ENCODE measurements at regions not wholly inside any gene's neighbourhood (a gene's known extent, or its start where the extent isn't known, plus 50 kb on each side); places are given as distances from the start of the nearest gene placed in this dataset.

DNA sequence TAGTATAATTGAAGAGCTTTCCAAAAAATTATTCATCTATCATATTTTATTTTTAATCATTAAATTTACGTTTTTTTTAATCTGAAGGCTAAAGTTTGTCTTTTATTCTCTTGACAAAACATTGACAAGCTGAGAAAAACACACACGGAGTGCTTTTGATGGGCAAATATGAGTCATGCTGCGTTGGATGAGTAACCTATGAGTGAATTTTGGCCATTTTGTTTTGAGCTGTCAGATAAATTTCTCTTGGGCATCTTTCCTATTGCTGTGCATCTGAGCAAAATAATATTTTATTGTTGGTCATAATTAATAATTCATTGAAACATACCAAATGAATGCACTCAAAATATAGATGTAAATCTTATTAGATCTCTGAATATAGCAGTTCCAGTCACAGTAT is 1144.1 kb upstream of the ADGRL2 start:
- H3K4me3 ChIP-seq (ENCODE audit: extremely low read depth, insufficient read depth, low read length, poor library complexity, severe bottlenecking) = no peak overlapping the region
- H3K27ac ChIP-seq (ENCODE audit: low read depth, low read length, severe bottlenecking) = no peak overlapping the region
- WGBS, 2 experiments (ENCODE audit: insufficient coverage in 2 of 2) = no CpG with 5 or more reads among the region's 3 CpGs
- no peaks in the 10 kb centered on the region for H3K9me3 ChIP-seq (ENCODE audit: control insufficient read depth, low read length)
- no peaks in the 10 kb centered on the region for H3K4me1 ChIP-seq (ENCODE audit: control insufficient read depth, insufficient read depth, low read length, poor library complexity, severe bottlenecking)
- H3K36me3 ChIP-seq (ENCODE audit: control insufficient read depth, insufficient read depth, low read length) = no peaks in the 10 kb centered on the region

DNA sequence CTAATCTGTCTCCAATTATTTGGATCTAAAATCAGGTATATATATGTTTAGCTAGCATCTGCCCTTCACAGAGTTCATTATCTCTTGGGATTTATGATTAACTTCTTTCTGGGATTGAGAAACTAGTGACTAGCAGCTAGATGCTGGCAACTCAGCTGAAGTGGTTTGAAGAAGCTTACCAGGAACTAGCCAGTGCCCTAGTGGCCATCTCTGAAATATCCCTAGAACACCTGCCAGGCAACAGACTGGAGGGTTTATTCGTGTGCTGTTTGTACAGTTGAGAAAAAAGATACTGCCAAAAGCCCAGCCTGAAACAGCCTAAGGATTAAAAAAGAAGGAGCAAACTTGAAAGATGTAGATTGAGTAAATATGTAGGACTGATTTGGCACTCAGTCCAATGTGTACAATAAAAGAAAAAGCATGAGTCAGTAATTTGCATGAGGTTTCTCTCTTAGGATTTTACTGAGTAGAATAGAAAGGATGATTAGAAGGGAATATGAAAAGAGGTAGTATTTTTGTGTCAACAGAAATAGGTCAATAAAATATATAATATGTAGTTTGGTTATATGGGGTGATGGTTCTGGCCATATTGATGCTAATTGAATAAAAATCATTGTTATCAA is 1144.6 kb upstream of the ADGRL2 start:
- Histone ChIP-seq H3K4me1 (ENCODE audit: control insufficient read depth, insufficient read depth, low read length, poor library complexity, severe bottlenecking) (no peaks in the 10 kb centered on the region), H3K4me3 (ENCODE audit: extremely low read depth, insufficient read depth, low read length, poor library complexity, severe bottlenecking) (no peak overlapping the region), H3K27ac (ENCODE audit: low read depth, low read length, severe bottlenecking) (no peak overlapping the region), H3K9me3 (ENCODE audit: control insufficient read depth, low read length) (no peaks in the 10 kb centered on the region), H3K36me3 (ENCODE audit: control insufficient read depth, insufficient read depth, low read length) (no peaks in the 10 kb centered on the region)
- WGBS, 2 experiments (ENCODE audit: insufficient coverage in 2 of 2) = 36 to 56% methylated on average over 1 of the region's 1 CpG

DNA sequence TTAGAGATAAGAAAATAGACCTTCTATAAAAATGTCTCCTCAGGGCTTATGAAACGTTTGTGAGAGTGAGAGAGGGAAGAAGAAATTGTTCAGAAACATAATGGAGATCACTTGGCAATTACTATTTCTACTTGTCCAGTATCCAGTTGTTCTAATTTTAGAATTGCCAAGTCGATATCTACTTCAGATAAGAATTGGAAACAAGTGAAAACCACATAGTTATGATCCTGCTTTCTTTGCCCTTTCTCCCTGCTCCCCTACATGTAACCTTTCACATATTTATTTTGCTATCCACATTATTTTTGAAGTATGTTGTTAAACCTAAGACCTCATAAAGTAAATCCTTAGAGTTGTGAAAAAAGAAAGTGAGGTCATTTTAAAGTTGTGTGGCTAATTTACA is 1154.7 kb upstream of the ADGRL2 start:
- H3K36me3 ChIP-seq (ENCODE audit: control insufficient read depth, insufficient read depth, low read length) = no peaks in the 10 kb centered on the region
- 88 to 100% methylated on average over 1 of the region's 2 CpGs for WGBS, 2 experiments (ENCODE audit: insufficient coverage in 2 of 2)
- H3K4me3 ChIP-seq (ENCODE audit: extremely low read depth, insufficient read depth, low read length, poor library complexity, severe bottlenecking) = no peak overlapping the region
- H3K9me3 ChIP-seq (ENCODE audit: control insufficient read depth, low read length) = no peaks in the 10 kb centered on the region
- H3K27ac ChIP-seq (ENCODE audit: low read depth, low read length, severe bottlenecking) = no peak overlapping the region
- no peaks in the 10 kb centered on the region for H3K4me1 ChIP-seq (ENCODE audit: control insufficient read depth, insufficient read depth, low read length, poor library complexity, severe bottlenecking)

DNA sequence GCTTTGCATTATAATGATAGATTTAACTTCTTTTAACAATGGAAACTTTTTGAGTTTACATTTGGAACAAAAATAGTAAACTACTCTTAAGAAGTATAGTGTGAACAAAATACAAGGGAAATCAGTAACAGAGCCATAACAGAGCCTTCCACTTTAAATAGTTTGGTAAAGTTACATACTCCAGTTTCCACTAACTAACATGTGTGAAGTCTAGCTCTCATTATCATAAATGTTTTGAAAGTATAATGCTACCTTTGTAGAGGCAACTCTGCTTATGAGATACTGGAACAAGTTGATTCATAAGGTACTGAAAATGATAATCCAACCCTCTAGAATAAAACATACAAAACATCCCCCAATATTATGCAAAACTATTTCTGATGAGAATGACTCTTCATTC is 1155.1 kb upstream of the ADGRL2 start:
- Histone ChIP-seq H3K4me1 (ENCODE audit: control insufficient read depth, insufficient read depth, low read length, poor library complexity, severe bottlenecking) (no peaks in the 10 kb centered on the region), H3K4me3 (ENCODE audit: extremely low read depth, insufficient read depth, low read length, poor library complexity, severe bottlenecking) (no peak overlapping the region), H3K27ac (ENCODE audit: low read depth, low read length, severe bottlenecking) (no peak overlapping the region), H3K36me3 (ENCODE audit: control insufficient read depth, insufficient read depth, low read length) (no peaks in the 10 kb centered on the region), H3K9me3 (ENCODE audit: control insufficient read depth, low read length) (no peaks in the 10 kb centered on the region)

DNA sequence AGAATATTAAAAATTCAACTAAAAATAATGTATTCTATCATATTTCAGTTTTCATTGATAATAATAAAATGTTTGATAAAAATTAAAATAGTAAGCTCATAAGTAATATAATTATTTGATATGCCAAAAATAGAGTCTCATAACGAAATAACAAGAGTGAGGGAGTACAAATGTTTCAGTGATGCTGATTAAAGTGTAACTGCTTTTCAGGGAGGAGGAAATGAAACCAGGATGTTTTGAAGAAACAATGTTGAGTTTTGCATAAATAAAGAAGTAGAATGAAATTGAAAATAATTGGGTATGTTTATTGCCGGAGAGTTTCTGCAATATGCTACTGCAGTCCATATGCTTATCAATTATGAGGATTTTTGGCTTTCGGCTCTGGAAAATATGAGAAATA is 1159.8 kb upstream of the ADGRL2 start:
- Histone ChIP-seq H3K36me3 (ENCODE audit: control insufficient read depth, insufficient read depth, low read length) (no peaks in the 10 kb centered on the region), H3K4me1 (ENCODE audit: control insufficient read depth, insufficient read depth, low read length, poor library complexity, severe bottlenecking) (no peaks in the 10 kb centered on the region), H3K4me3 (ENCODE audit: extremely low read depth, insufficient read depth, low read length, poor library complexity, severe bottlenecking) (no peak overlapping the region), H3K9me3 (ENCODE audit: control insufficient read depth, low read length) (no peaks in the 10 kb centered on the region), H3K27ac (ENCODE audit: low read depth, low read length, severe bottlenecking) (no peak overlapping the region)
- 57% methylated on average over 1 of the region's 3 CpGs; no CpG with 5 or more reads in 1 of the 2 experiments for WGBS, 2 experiments (ENCODE audit: insufficient coverage in 2 of 2)

DNA sequence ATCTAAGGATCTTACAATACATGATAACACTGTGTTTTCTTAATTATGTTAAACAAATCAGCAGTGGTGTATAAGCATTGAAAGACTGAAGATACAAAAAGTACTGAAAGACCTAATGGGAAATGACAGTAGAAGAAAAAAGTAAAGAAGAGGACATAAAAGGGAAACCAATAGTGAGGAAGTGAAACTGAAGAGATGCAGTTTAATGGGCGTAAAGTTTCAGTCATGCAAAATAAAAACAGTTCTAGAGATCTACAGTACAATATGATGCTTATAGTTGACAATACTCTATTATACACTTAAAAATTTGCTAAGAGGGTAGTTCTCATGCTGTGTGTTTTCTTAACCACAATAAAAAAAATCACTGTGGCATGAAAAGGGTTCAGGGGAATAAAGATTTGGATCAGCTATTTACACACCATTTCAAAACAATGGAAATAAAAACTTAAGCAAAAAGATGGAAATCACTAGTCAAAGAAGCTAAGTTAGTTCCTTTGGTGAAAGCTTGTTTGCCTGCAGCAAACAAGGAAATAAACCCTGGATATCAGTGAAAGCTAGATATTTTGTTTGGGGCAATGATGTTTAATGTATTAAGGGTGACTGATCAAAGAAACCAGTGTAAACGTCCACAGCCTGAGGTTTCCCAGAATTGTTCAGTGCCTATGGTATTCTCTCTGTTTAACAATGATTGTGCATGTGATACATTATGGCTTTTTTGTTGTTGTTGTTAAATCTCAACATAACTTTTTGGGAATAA is 1160.8 kb upstream of the ADGRL2 start:
- no peaks in the 10 kb centered on the region for H3K9me3 ChIP-seq (ENCODE audit: control insufficient read depth, low read length)

DNA sequence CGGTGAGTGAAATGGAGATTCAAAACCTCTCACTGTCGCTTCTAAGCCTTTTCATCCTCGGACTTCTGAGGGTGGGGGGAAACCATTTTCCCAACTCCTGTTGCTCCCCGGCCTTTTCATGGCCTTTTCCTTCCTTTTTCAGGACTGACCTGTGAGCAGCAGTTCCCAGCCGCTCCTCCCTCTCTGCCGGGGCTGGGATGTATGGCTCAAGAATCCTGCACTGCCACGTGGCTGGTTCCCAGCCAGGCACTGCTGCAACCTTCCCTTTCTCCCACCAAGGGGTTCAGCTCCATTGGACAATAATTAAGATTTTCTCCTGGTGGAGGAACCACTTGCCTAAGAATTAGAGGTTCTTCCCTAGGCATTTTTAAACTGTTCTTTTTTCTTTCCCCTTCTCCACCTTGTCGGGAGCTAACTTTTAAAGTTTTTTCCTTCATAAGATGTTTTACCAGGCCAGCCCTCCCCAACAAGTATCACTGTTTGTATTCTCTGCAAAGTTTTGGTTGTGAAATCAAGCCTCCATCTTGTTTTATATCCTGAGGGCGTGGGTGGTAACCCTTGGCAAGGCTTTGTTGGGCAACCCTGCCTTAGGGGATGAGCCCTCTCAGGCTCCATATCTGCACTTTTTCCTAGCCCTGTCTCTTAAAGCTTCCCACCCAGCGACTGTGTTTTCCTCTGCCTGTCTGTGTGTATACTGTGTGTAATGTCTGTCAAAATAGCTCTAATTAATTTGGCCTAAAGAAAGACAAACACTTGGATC is 1166.6 kb upstream of the ADGRL2 start:
- Histone ChIP-seq H3K4me1 (ENCODE audit: control insufficient read depth, insufficient read depth, low read length, poor library complexity, severe bottlenecking) (no peaks in the 10 kb centered on the region), H3K36me3 (ENCODE audit: control insufficient read depth, insufficient read depth, low read length) (no peaks in the 10 kb centered on the region), H3K9me3 (ENCODE audit: control insufficient read depth, low read length) (no peaks in the 10 kb centered on the region), H3K4me3 (ENCODE audit: extremely low read depth, insufficient read depth, low read length, poor library complexity, severe bottlenecking) (no peak overlapping the region), H3K27ac (ENCODE audit: low read depth, low read length, severe bottlenecking) (no peak overlapping the region)
- 75 to 88% methylated on average over 5 to 6 of the region's 10 CpGs for WGBS, 2 experiments (ENCODE audit: insufficient coverage in 2 of 2)

More for the DNA sequence above, 1160.8 kb upstream of the ADGRL2 start:
- Histone ChIP-seq H3K4me3 (ENCODE audit: extremely low read depth, insufficient read depth, low read length, poor library complexity, severe bottlenecking) (no peak overlapping the region), H3K36me3 (ENCODE audit: control insufficient read depth, insufficient read depth, low read length) (no peaks in the 10 kb centered on the region), H3K4me1 (ENCODE audit: control insufficient read depth, insufficient read depth, low read length, poor library complexity, severe bottlenecking) (no peaks in the 10 kb centered on the region), H3K27ac (ENCODE audit: low read depth, low read length, severe bottlenecking) (no peak overlapping the region)
- 50% methylated on average over 1 of the region's 2 CpGs; no CpG with 5 or more reads in 1 of the 2 experiments for WGBS, 2 experiments (ENCODE audit: insufficient coverage in 2 of 2)

DNA sequence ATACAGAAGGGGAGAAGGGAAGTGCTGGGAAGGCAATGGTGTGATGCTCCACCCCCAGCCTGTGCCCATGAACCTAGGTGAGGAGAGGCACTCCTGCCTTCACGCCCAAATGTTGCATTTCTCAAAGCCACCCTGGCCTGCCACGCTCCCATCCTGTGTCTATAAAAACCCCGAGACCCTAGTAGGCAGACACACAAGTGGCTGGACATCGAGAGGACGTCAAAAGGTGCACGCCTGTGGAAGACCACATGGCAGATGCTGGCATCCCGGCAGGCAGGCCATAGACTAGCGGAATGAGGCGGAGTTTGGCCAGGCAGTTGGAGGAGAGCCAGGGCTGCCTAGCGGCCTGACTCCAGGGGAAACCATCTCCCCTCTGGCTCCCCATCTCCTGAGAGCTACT is 1168.5 kb upstream of the ADGRL2 start:
- H3K4me1 ChIP-seq (ENCODE audit: control insufficient read depth, insufficient read depth, low read length, poor library complexity, severe bottlenecking) = no peaks in the 10 kb centered on the region
- 75 to 87% methylated on average over 8 to 10 of the region's 10 CpGs for WGBS, 2 experiments (ENCODE audit: insufficient coverage in 2 of 2)
- no peak overlapping the region for H3K27ac ChIP-seq (ENCODE audit: low read depth, low read length, severe bottlenecking)
- H3K4me3 ChIP-seq (ENCODE audit: extremely low read depth, insufficient read depth, low read length, poor library complexity, severe bottlenecking) = no peak overlapping the region
- no peaks in the 10 kb centered on the region for H3K9me3 ChIP-seq (ENCODE audit: control insufficient read depth, low read length)
- no peaks in the 10 kb centered on the region for H3K36me3 ChIP-seq (ENCODE audit: control insufficient read depth, insufficient read depth, low read length)

DNA sequence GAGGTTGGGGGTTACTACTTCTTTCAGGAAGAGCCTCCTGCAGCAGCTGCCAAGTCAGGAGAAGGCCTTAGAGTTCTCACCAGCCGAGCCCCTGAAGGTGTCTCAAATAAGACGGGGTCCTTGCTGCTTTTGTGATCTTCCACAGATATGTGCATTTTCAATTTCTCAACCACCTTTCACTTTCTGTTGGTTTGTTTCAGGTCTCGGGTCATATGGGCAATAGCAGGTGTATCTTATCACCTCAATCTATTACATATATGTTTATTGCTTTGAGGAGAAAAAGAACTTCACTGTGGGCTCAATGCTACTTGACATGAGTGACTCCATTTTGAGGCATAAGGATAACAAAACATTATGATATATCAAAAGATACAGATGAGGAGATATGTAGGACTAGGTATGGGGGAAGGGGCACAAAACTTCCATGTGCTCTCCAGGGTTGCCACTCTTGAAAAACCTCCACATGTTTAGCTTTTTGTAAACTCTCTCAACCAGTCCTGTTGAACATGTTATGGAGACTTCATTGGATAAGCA is 1171.4 kb upstream of the ADGRL2 start:
- Histone ChIP-seq H3K27ac (ENCODE audit: low read depth, low read length, severe bottlenecking) (no peak overlapping the region), H3K36me3 (ENCODE audit: control insufficient read depth, insufficient read depth, low read length) (no peaks in the 10 kb centered on the region), H3K9me3 (ENCODE audit: control insufficient read depth, low read length) (no peaks in the 10 kb centered on the region), H3K4me3 (ENCODE audit: extremely low read depth, insufficient read depth, low read length, poor library complexity, severe bottlenecking) (no peak overlapping the region), H3K4me1 (ENCODE audit: control insufficient read depth, insufficient read depth, low read length, poor library complexity, severe bottlenecking) (no peaks in the 10 kb centered on the region)
- 76% methylated on average over 2 of the region's 3 CpGs; no CpG with 5 or more reads in 1 of the 2 experiments for WGBS, 2 experiments (ENCODE audit: insufficient coverage in 2 of 2)

DNA sequence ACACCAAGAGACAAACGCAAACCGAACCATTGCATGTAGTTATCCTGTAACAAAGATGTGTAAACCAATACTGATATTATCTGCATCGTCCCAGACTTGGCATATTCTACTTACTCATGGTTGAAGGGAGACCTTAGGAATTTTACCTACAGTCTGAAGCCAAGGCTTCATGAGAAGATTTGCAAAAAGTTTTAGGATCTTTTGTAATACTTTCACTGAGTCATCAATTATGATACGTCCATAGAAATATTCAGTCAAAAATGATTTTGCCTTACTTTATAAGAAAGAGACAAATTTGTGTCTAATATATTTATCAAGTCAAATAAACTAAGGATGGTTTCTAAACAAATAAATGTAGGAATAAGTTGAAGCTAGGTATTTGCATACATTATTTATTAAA is 1176.1 kb upstream of the ADGRL2 start:
- WGBS, 2 experiments (ENCODE audit: insufficient coverage in 2 of 2) = no CpG with 5 or more reads among the region's 4 CpGs

More for the DNA sequence above, 1176.1 kb upstream of the ADGRL2 start:
- no peak overlapping the region for H3K27ac ChIP-seq (ENCODE audit: low read depth, low read length, severe bottlenecking)
- H3K9me3 ChIP-seq (ENCODE audit: control insufficient read depth, low read length) = no peaks in the 10 kb centered on the region
- H3K4me1 ChIP-seq (ENCODE audit: control insufficient read depth, insufficient read depth, low read length, poor library complexity, severe bottlenecking) = no peaks in the 10 kb centered on the region
- no peaks in the 10 kb centered on the region for H3K36me3 ChIP-seq (ENCODE audit: control insufficient read depth, insufficient read depth, low read length)
- H3K4me3 ChIP-seq (ENCODE audit: extremely low read depth, insufficient read depth, low read length, poor library complexity, severe bottlenecking) = no peak overlapping the region
